Muscle of back (tissue), 3 donors: ENCODE measurements at regions not wholly inside any gene's neighbourhood (a gene's known extent, or its start where the extent isn't known, plus 50 kb on each side); places are given as distances from the start of the nearest gene placed in this dataset.
"Not testable (repeated sequence)": the region's sequence is repeated elsewhere in the genome, so short reads cannot be mapped to it uniquely, and the experiment has no call there.

Experiments used
- DNase-seq, 3 donors: peaks; one replicate each; pipeline versions ENCODE4 v3.0.0 to v3.0.0-alpha.2; 2013

GRCh38 chr17:70286391-70286790, 117.1 kb downstream of the KCNJ2 start:
- no peak for DNase-seq

- no peak for DNase-seq
These were observed 119.4 kb downstream of the KCNJ2 start for GRCh38 chr17:70288540-70289290.

GRCh38 chr17:70290770-70291169, 121.4 kb downstream of the KCNJ2 start:
- no peak for DNase-seq

- DNase-seq = peak in 1 of 3 donors; percentile 19
These were observed 123.0 kb downstream of the KCNJ2 start for GRCh38 chr17:70292366-70292765.

- DNase-seq = not testable (repeated sequence)
These were observed 124.4 kb downstream of the KCNJ2 start for GRCh38 chr17:70293564-70294310.

- no peak for DNase-seq
These were observed 126.0 kb downstream of the KCNJ2 start for GRCh38 chr17:70295329-70295728.

GRCh38 chr17:70295731-70296130, 126.4 kb downstream of the KCNJ2 start:
- DNase-seq = peak; percentile 24 to 50 (median 32)

- no peak for DNase-seq
These were observed 127.1 kb downstream of the KCNJ2 start for GRCh38 chr17:70296456-70296855.

- DNase-seq = no peak
These were observed 128.1 kb downstream of the KCNJ2 start for GRCh38 chr17:70297397-70297796.

GRCh38 chr17:70298929-70299531, 129.7 kb downstream of the KCNJ2 start:
- no peak for DNase-seq

- peak in 2 of 3 donors; percentile 30 to 59 for DNase-seq
These were observed 138.3 kb downstream of the KCNJ2 start for GRCh38 chr17:70307430-70308225.

GRCh38 chr17:70308618-70309017, 139.3 kb downstream of the KCNJ2 start:
- DNase-seq = no peak

- DNase-seq = peak in 1 of 3 donors; percentile 23
These were observed 140.9 kb downstream of the KCNJ2 start for GRCh38 chr17:70310221-70310672.

GRCh38 chr17:70313086-70313852, 143.9 kb downstream of the KCNJ2 start:
- peak in 2 of 3 donors; percentile 29 to 36 for DNase-seq

- peak in 1 of 3 donors; percentile 23 for DNase-seq
These were observed 144.8 kb downstream of the KCNJ2 start for GRCh38 chr17:70314096-70314495.

GRCh38 chr17:70314506-70314905, 145.2 kb downstream of the KCNJ2 start:
- DNase-seq = no peak

GRCh38 chr17:70317421-70317820, 148.1 kb downstream of the KCNJ2 start:
- DNase-seq = no peak

- peak in 2 of 3 donors; percentile 27 to 44 for DNase-seq
These were observed 148.7 kb downstream of the KCNJ2 start for GRCh38 chr17:70318051-70318450.

- DNase-seq = no peak
These were observed 150.2 kb downstream of the KCNJ2 start for GRCh38 chr17:70319516-70319915.

GRCh38 chr17:70320673-70321345, 151.5 kb downstream of the KCNJ2 start:
- no peak for DNase-seq
